Tibial nerve (tissue), 3 donors: ENCODE measurements at regions not wholly inside any gene's neighbourhood (a gene's known extent, or its start where the extent isn't known, plus 50 kb on each side); places are given as distances from the start of the nearest gene placed in this dataset.

Experiments used
- CTCF ChIP-seq, 5 experiments: fragments of 200-600 bp in 3 of 5; fragments of 450-650 bp in 2 of 5; sonication (generic) in 3 of 5; IDR thresholded peaks; one replicate each; pipeline ENCODE4 v1.5.1; 2016 to 2019; ENCODE audit warnings: antibody characterized with exemption in 5 of 5, mild to moderate bottlenecking in 3 of 5, moderate library complexity in 2 of 5
- POLR2A ChIP-seq, 2 donors: fragments of 450-650 bp; IDR thresholded peaks; one replicate each; pipeline ENCODE4 v1.6.1; 2017; ENCODE audit warnings: antibody characterized with exemption in 2 of 2, mild to moderate bottlenecking in 2 of 2, moderate library complexity in 2 of 2

GRCh38 chr22:27690599-27690998, 111.0 kb downstream of the MN1 start:
- TF ChIP-seq CTCF (IDR thresholded peaks at IDR 0.05) (no peak), POLR2A (IDR thresholded peaks at IDR 0.05) (no peak)
